ENCODE measurements at regions not wholly inside any gene's neighbourhood (a gene's known extent, or its start where the extent isn't known, plus 50 kb on each side); places are given as distances from the start of the nearest gene placed in this dataset.

DNA sequence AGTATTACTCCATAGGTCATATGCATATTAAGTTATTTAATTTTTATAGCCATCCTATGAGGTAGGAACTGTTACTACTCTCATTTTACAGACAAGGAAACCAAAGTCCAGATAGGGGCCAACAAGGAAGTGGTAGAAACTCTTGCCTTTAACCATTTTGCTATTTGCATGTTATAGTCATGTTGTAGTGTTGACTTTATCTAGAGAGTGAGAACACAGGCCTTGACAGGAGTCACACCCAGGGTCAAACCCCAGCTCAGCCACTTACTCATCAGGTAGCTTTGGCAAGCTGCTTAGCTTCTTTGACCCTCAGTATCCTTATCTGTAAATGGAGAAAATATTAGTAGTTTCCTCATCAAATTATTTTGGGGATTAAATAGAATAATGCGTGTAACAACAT, 156.2 kb downstream of the CAND1 start:
- TF ChIP-seq POLR2AphosphoS5 (IDR thresholded peaks at IDR 0.05; ENCODE audit: insufficient read depth in 1 of 2, low read depth in 1 of 2): no peak
- TF ChIP-seq, protein P1, sequence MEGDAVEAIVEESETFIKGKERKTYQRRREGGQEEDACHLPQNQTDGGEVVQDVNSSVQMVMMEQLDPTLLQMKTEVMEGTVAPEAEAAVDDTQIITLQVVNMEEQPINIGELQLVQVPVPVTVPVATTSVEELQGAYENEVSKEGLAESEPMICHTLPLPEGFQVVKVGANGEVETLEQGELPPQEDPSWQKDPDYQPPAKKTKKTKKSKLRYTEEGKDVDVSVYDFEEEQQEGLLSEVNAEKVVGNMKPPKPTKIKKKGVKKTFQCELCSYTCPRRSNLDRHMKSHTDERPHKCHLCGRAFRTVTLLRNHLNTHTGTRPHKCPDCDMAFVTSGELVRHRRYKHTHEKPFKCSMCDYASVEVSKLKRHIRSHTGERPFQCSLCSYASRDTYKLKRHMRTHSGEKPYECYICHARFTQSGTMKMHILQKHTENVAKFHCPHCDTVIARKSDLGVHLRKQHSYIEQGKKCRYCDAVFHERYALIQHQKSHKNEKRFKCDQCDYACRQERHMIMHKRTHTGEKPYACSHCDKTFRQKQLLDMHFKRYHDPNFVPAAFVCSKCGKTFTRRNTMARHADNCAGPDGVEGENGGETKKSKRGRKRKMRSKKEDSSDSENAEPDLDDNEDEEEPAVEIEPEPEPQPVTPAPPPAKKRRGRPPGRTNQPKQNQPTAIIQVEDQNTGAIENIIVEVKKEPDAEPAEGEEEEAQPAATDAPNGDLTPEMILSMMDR (IDR thresholded peaks at IDR 0.05): no peak
